GM13977 (cell line): ENCODE measurements at regions not wholly inside any gene's neighbourhood (a gene's known extent, or its start where the extent isn't known, plus 50 kb on each side); places are given as distances from the start of the nearest gene placed in this dataset.
"Not testable (repeated sequence)": the region's sequence is repeated elsewhere in the genome, so short reads cannot be mapped to it uniquely, and the experiment has no call there.

ENCODE experiments used
- DNase-seq: peaks from one replicate; pipeline ENCODE4 v3.0.0; 2012; ENCODE audit warnings: low spot score
- in situ Hi-C: fragments of 300-500 bp; cut with MboI; formaldehyde crosslinking; loops from one replicate; pipeline ENCODE4 v1.12.0; 2022; ENCODE audit warnings: low sequenced_read_pairs, low pct_unique_long_range_greater_than_20kb, mixed read lengths, inconsistent platforms; ENCODE audit not compliant: unreplicated experiment
- TF ChIP-seq, protein P1 (sequence below): IDR thresholded peaks from 2 replicates; pipeline ENCODE4 v1.5.1; 2012; ENCODE audit warnings: mild to moderate bottlenecking, control low read depth; ENCODE audit not compliant: insufficient read depth; ENCODE audit errors: extremely low read depth, missing control alignments

DNA sequence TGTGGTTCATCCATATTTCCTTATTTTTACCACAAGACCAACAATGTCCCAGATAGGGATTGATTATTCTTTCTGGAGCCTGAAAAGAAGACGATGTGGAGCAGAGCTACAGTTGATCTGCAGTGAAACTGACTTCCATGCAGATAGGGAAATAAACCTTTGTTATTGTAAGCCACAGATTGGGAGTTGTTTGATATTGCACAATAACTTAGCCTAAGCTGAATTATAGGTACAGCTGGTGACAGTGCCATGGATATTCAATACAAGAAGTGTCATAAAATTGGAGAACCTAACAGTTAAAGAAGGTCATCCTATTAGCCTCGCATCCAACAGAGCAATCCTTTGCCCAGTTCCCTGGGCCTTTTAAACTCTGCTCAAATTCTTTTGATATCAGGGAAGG lies 367.7 kb upstream of the PPP2R3A start:
- TF ChIP-seq, protein P1, sequence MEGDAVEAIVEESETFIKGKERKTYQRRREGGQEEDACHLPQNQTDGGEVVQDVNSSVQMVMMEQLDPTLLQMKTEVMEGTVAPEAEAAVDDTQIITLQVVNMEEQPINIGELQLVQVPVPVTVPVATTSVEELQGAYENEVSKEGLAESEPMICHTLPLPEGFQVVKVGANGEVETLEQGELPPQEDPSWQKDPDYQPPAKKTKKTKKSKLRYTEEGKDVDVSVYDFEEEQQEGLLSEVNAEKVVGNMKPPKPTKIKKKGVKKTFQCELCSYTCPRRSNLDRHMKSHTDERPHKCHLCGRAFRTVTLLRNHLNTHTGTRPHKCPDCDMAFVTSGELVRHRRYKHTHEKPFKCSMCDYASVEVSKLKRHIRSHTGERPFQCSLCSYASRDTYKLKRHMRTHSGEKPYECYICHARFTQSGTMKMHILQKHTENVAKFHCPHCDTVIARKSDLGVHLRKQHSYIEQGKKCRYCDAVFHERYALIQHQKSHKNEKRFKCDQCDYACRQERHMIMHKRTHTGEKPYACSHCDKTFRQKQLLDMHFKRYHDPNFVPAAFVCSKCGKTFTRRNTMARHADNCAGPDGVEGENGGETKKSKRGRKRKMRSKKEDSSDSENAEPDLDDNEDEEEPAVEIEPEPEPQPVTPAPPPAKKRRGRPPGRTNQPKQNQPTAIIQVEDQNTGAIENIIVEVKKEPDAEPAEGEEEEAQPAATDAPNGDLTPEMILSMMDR = no peak
- in situ Hi-C loops = no loop called here
- no peak for DNase-seq

DNA sequence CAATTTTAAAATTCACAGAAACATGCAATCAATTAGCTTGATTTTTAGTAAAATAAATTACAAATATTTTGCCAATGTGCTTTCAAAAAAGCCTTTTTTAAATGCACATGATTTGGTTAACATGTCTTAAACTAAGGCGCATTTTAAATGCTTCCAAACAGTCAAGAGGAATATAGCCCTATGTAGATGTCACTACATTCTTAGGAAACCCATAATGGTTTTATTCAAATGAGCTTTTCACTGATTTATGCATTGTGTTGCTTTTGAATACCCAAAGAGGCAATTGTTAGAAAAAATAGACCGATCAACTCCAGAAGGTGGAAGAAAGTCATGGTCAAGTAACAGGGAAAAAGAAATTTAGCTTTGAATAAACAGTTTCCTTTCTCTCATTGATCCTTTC lies 366.9 kb upstream of the PPP2R3A start:
- TF ChIP-seq, protein P1 = no peak
- in situ Hi-C loops = no loop called here
- DNase-seq = no peak

DNA sequence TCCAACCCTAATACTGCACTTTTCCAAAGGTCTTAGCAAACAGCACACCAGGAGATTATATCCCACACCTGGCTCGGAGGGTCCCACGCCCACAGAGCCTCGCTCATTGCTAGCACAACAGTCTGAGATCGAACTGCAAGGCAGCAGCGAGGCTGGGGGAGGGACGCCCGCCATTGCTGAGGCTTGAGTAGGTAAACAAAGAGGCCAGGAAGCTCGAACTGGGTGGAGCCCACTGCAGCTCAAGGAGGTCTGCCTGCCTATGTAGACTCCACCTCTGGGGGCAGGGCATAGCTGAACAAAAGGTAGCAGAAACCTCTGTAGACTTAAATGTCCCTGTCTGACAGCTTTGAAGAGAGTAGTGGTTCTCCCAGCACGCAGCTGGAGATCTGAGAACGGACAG lies 361.0 kb upstream of the PPP2R3A start:
- DNase-seq, in situ Hi-C loops: not testable (repeated sequence)

DNA sequence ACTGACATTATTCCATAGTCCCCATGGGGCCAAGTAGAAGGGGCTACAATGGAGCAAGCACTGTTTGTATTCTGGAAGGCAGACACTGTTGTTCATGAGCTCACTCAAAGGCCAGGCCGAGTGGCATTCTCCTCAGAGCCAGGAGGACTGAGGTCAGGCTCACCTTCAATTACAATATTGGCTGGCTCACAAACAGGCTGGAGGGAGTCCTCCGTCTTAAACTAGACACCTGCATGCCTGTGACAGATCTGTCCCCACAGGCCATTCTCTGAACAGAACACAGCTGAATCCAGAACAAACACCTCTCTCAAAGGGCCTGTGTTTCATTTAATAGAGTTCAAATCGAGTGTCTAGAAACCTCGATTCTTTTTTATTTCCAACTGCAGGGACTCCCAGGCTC lies 347.4 kb upstream of the PPP2R3A start:
- in situ Hi-C loops = no loop called here
- DNase-seq = no peak
- TF ChIP-seq, protein P1 = no peak

DNA sequence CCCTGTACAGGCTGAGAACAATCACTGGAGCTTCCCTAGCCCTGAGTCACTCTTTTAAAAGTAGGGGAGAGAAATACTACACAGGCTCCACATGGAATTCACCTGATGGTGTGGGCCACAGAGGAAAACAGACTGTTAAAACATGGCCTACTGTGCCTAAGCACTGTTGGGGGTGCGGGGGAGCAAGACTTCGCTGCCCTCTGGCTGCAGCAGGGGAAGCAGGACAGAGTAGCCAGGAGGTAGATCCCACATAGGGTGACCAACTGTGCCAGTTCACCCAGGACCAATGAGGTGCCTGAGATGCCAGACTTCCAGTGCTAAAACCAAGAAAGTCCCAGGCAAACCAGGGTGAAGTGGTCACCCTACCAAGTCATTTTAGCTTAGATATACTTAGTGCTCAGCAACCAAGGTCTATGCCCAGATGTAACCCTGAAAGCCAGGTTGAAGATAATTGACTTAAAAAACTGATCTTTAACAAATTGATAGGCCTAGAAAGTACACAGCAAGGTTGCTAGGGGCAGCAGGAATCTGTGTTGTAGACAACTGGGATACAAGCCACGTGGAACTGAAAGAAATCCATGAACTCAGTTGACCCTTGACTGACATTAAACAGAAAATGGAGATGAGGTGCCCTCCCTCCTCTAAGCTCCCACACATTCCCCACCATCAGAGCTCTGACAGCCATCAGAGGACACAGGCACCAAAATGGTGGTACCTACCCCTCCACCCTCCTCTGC lies 344.2 kb upstream of the PPP2R3A start:
- TF ChIP-seq, protein P1 = no peak
- DNase-seq = no peak
- in situ Hi-C loops = no loop called here

DNA sequence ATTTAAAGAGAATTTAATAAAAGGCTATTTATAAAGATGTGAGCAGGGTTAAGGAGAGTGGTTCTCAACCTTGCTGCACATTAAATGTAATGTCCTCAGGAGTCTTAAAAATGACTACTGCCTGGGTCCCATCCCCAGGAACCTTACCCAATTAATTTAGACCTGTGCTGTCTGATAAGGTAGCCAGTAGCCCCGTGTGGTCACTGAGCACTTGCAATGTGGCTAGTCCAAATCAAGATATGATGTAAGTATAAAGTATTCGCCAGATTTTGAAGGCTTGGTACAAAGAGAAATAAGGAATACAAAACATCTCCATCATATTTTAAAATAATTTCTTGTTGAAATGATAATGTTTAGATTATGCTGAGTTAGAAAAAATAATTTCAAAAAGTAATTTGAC lies 343.3 kb upstream of the PPP2R3A start:
- TF ChIP-seq, protein P1 = no peak
- in situ Hi-C loops = no loop called here
- DNase-seq = no peak

DNA sequence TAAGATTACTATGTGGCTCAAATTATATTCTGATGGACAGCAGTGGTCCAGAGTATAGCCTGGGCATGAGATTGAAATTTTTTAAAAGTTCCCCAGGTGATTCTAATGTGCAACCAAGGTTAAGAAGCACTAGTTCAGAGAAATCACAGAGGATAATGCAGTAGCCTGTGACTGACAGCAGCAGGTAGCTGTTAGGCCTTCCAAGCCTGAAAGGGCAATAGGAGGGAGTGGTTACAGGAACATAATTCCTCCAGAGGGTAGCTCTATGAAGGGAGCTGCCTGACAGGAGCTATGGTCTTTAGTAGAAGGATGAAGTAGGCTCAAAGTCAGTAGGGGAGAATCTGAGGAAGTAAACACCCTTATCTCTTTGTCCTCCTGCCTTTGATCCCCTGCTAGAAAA lies 342.9 kb upstream of the PPP2R3A start:
- no peak for DNase-seq
- TF ChIP-seq, protein P1 = no peak
- in situ Hi-C loops = no loop called here
